Transverse colon (tissue), 4 donors: ENCODE measurements at regions not wholly inside any gene's neighbourhood (a gene's known extent, or its start where the extent isn't known, plus 50 kb on each side); places are given as distances from the start of the nearest gene placed in this dataset.

Experiments
- CTCF ChIP-seq, 5 experiments: fragments of 200-600 bp in 3 of 5; fragments of 450-650 bp in 2 of 5; sonication (generic) in 3 of 5; IDR thresholded peaks; 1 replicate in 2 of 5; 2 replicates in 3 of 5; pipeline ENCODE4 v1.5.1; 2016 to 2017; ENCODE audit warnings: antibody characterized with exemption in 5 of 5, inconsistent platforms in 3 of 5, mild to moderate bottlenecking in 2 of 5, moderate library complexity in 1 of 5
- EP300 ChIP-seq: sonication (generic); formaldehyde crosslinking; IDR thresholded peaks from one replicate; pipeline ENCODE4 v1.6.1; 2017; ENCODE audit warnings: antibody characterized with exemption, low read depth
- POLR2AphosphoS5 ChIP-seq, 3 donors: sonication (generic); formaldehyde crosslinking; IDR thresholded peaks; one replicate each; pipeline ENCODE4 v1.6.1; 2016; ENCODE audit warnings: antibody characterized with exemption in 3 of 3

- TF ChIP-seq CTCF (IDR thresholded peaks at IDR 0.05) (no peak), POLR2AphosphoS5 (IDR thresholded peaks at IDR 0.05) (no peak), EP300 (no peak)
Observed at GRCh38 chr4:128484896-128485295, 197.3 kb upstream of the PGRMC2 start.
